ENCODE measurements at regions not wholly inside any gene's neighbourhood (a gene's known extent, or its start where the extent isn't known, plus 50 kb on each side); places are given as distances from the start of the nearest gene placed in this dataset.

- no peak for DNase-seq (ENCODE audit: low read depth, low spot score)
Observed at GRCh38 chr22:49436056-49436455, 391.6 kb downstream of the BRD1 start.

GRCh38 chr22:49435596-49435995, 392.1 kb downstream of the BRD1 start:
- in situ Hi-C loops (cut with HindIII; ENCODE audit: low pct_unique_long_range_greater_than_20kb, low sequenced_read_pairs), result no loop called here

More at GRCh38 chr22:49436056-49436455, 391.6 kb downstream of the BRD1 start:
- in situ Hi-C loops (cut with HindIII; ENCODE audit: low pct_unique_long_range_greater_than_20kb, low sequenced_read_pairs), result no loop called here

GRCh38 chr22:49433717-49434611, 393.7 kb downstream of the BRD1 start:
- in situ Hi-C loops (cut with HindIII; ENCODE audit: low pct_unique_long_range_greater_than_20kb, low sequenced_read_pairs), result no loop called here
- DNase-seq (ENCODE audit: low read depth, low spot score), result peak; percentile 55

More at GRCh38 chr22:49435596-49435995, 392.1 kb downstream of the BRD1 start:
- no peak for DNase-seq (ENCODE audit: low read depth, low spot score)

GRCh38 chr22:49432897-49433443, 394.7 kb downstream of the BRD1 start:
- in situ Hi-C loops (cut with HindIII; ENCODE audit: low pct_unique_long_range_greater_than_20kb, low sequenced_read_pairs), result no loop called here
- no peak for DNase-seq (ENCODE audit: low read depth, low spot score)

- in situ Hi-C loops (cut with HindIII; ENCODE audit: low pct_unique_long_range_greater_than_20kb, low sequenced_read_pairs), result no loop called here
- DNase-seq (ENCODE audit: low read depth, low spot score), result no peak
Observed at GRCh38 chr22:49432211-49432896, 395.3 kb downstream of the BRD1 start.

- in situ Hi-C loops (cut with HindIII; ENCODE audit: low pct_unique_long_range_greater_than_20kb, low sequenced_read_pairs), result no loop called here
- no peak for DNase-seq (ENCODE audit: low read depth, low spot score)
Observed at GRCh38 chr22:49431551-49431950, 396.1 kb downstream of the BRD1 start.

GRCh38 chr22:49429066-49429465, 398.6 kb downstream of the BRD1 start:
- DNase-seq (ENCODE audit: low read depth, low spot score), result peak; percentile 20
- in situ Hi-C loops (cut with HindIII; ENCODE audit: low pct_unique_long_range_greater_than_20kb, low sequenced_read_pairs), result no loop called here

- no peak for DNase-seq (ENCODE audit: low read depth, low spot score)
- in situ Hi-C loops (cut with HindIII; ENCODE audit: low pct_unique_long_range_greater_than_20kb, low sequenced_read_pairs), result no loop called here
Observed at GRCh38 chr22:49427941-49428340, 399.7 kb downstream of the BRD1 start.

GRCh38 chr22:49427341-49427740, 400.3 kb downstream of the BRD1 start:
- in situ Hi-C loops (cut with HindIII; ENCODE audit: low pct_unique_long_range_greater_than_20kb, low sequenced_read_pairs), result no loop called here

GRCh38 chr22:49426618-49427266, 400.9 kb downstream of the BRD1 start:
- in situ Hi-C loops (cut with HindIII; ENCODE audit: low pct_unique_long_range_greater_than_20kb, low sequenced_read_pairs), result no loop called here
- no peak for DNase-seq (ENCODE audit: low read depth, low spot score)

More at GRCh38 chr22:49427341-49427740, 400.3 kb downstream of the BRD1 start:
- no peak for DNase-seq (ENCODE audit: low read depth, low spot score)

- in situ Hi-C loops (cut with HindIII; ENCODE audit: low pct_unique_long_range_greater_than_20kb, low sequenced_read_pairs), result no loop called here
- DNase-seq (ENCODE audit: low read depth, low spot score), result no peak
Observed at GRCh38 chr22:49426098-49426497, 401.6 kb downstream of the BRD1 start.

GRCh38 chr22:49425356-49425755, 402.3 kb downstream of the BRD1 start:
- in situ Hi-C loops (cut with HindIII; ENCODE audit: low pct_unique_long_range_greater_than_20kb, low sequenced_read_pairs), result no loop called here
- no peak for DNase-seq (ENCODE audit: low read depth, low spot score)

- in situ Hi-C loops (cut with HindIII; ENCODE audit: low pct_unique_long_range_greater_than_20kb, low sequenced_read_pairs), result no loop called here
- DNase-seq (ENCODE audit: low read depth, low spot score), result no peak
Observed at GRCh38 chr22:49424893-49425270, 402.8 kb downstream of the BRD1 start.

- in situ Hi-C loops (cut with HindIII; ENCODE audit: low pct_unique_long_range_greater_than_20kb, low sequenced_read_pairs), result no loop called here
- DNase-seq (ENCODE audit: low read depth, low spot score), result no peak
Observed at GRCh38 chr22:49423125-49423650, 404.5 kb downstream of the BRD1 start.

- no peak for DNase-seq (ENCODE audit: low read depth, low spot score)
- in situ Hi-C loops (cut with HindIII; ENCODE audit: low pct_unique_long_range_greater_than_20kb, low sequenced_read_pairs), result no loop called here
Observed at GRCh38 chr22:49422701-49423100, 405.0 kb downstream of the BRD1 start.

- in situ Hi-C loops (cut with HindIII; ENCODE audit: low pct_unique_long_range_greater_than_20kb, low sequenced_read_pairs), result no loop called here
Observed at GRCh38 chr22:49420651-49421050, 407.0 kb downstream of the BRD1 start.

GRCh38 chr22:49419661-49420060, 408.0 kb downstream of the BRD1 start:
- DNase-seq (ENCODE audit: low read depth, low spot score), result no peak

More at GRCh38 chr22:49420651-49421050, 407.0 kb downstream of the BRD1 start:
- no peak for DNase-seq (ENCODE audit: low read depth, low spot score)

GRCh38 chr22:49418943-49419342, 408.7 kb downstream of the BRD1 start:
- no peak for DNase-seq (ENCODE audit: low read depth, low spot score)
- in situ Hi-C loops (cut with HindIII; ENCODE audit: low pct_unique_long_range_greater_than_20kb, low sequenced_read_pairs), result no loop called here

More at GRCh38 chr22:49419661-49420060, 408.0 kb downstream of the BRD1 start:
- in situ Hi-C loops (cut with HindIII; ENCODE audit: low pct_unique_long_range_greater_than_20kb, low sequenced_read_pairs), result no loop called here

Measured in SK-MEL-5 (cell line).